Liver (tissue), 8 donors: ENCODE measurements at regions not wholly inside any gene's neighbourhood (a gene's known extent, or its start where the extent isn't known, plus 50 kb on each side); places are given as distances from the start of the nearest gene placed in this dataset.
A peak's percentile ranks its signal among the peaks of the same experiment; 100 is the strongest.

Source experiments
- DNase-seq: peaks from one replicate; pipeline ENCODE4 v3.0.0-alpha.2; 2017; ENCODE audit warnings: low spot score
- H3K27ac ChIP-seq, 2 donors: one replicate each; pipeline ENCODE4 v1.7.0; 2013; ENCODE audit warnings: inconsistent platforms in 2 of 2, low read length in 2 of 2, control low read depth in 1 of 2, low read depth in 1 of 2, mild to moderate bottlenecking in 1 of 2
- H3K27me3 ChIP-seq, 4 donors: one replicate each; pipeline versions ENCODE4 v1.6.1 to v1.7.0; 2013; ENCODE audit warnings: low read length in 3 of 4, inconsistent platforms in 1 of 4, mild to moderate bottlenecking in 1 of 4, moderate library complexity in 1 of 4; ENCODE audit not compliant: control insufficient read depth in 4 of 4, insufficient read depth in 4 of 4
- H3K36me3 ChIP-seq, 4 donors: one replicate each; pipeline versions ENCODE4 v1.6.1 to v1.7.0; 2013; ENCODE audit warnings: low read length in 3 of 4, mild to moderate bottlenecking in 3 of 4, low read depth in 1 of 4, moderate library complexity in 1 of 4; ENCODE audit not compliant: control insufficient read depth in 4 of 4, insufficient read depth in 3 of 4
- H3K4me1 ChIP-seq, 4 donors: one replicate each; pipeline versions ENCODE4 v1.6.1 to v1.7.0; 2013; ENCODE audit warnings: low read length in 3 of 4, mild to moderate bottlenecking in 3 of 4, moderate library complexity in 1 of 4; ENCODE audit not compliant: control insufficient read depth in 4 of 4, insufficient read depth in 4 of 4
- H3K4me3 ChIP-seq, 3 donors: one replicate each; pipeline versions ENCODE4 v1.6.1 to v1.7.0; 2013; ENCODE audit warnings: low read length in 3 of 3, control low read depth in 1 of 3, low read depth in 1 of 3, mild to moderate bottlenecking in 1 of 3
- H3K9ac ChIP-seq, 2 donors: one replicate each; pipeline ENCODE4 v1.7.0; 2013; ENCODE audit warnings: low read length in 2 of 2, mild to moderate bottlenecking in 2 of 2, moderate library complexity in 2 of 2, control low read depth in 1 of 2, low read depth in 1 of 2
- H3K9me3 ChIP-seq, 4 donors: one replicate each; pipeline versions ENCODE4 v1.6.1 to v1.7.0; 2013; ENCODE audit warnings: low read length in 3 of 4; ENCODE audit not compliant: control insufficient read depth in 4 of 4
- EGR1 ChIP-seq, 2 donors: IDR thresholded peaks; 2 replicates each; pipeline ENCODE4 v1.6.1; 2016 to 2018; ENCODE audit warnings: antibody characterized with exemption in 2 of 2, low read depth in 2 of 2
- FOXA1 ChIP-seq: IDR thresholded peaks from 2 replicates; pipeline ENCODE4 v1.6.1; 2016; ENCODE audit warnings: antibody characterized with exemption
- FOXA2 ChIP-seq: IDR thresholded peaks from 2 replicates; pipeline ENCODE4 v1.6.1; 2016; ENCODE audit warnings: antibody characterized with exemption
- GABPA ChIP-seq, 2 donors: IDR thresholded peaks in 1 of 2; conservative IDR thresholded peaks in 1 of 2; 2 replicates each; pipeline ENCODE4 v1.6.1; 2016; ENCODE audit warnings: antibody characterized with exemption in 2 of 2, mild to moderate bottlenecking in 1 of 2, moderate library complexity in 1 of 2
- HNF4A ChIP-seq, 2 donors: conservative IDR thresholded peaks; 2 replicates each; pipeline ENCODE4 v1.6.1; 2016; ENCODE audit warnings: antibody characterized with exemption in 2 of 2, mild to moderate bottlenecking in 2 of 2
- HNF4G ChIP-seq: IDR thresholded peaks from 2 replicates; pipeline ENCODE4 v1.6.1; 2016; ENCODE audit warnings: antibody characterized with exemption
- JUND ChIP-seq, 2 donors: IDR thresholded peaks; 2 replicates each; pipeline ENCODE4 v1.6.1; 2016; ENCODE audit warnings: antibody characterized with exemption in 2 of 2
- NR2F2 ChIP-seq: IDR thresholded peaks from 2 replicates; pipeline ENCODE4 v1.6.1; 2016; ENCODE audit warnings: antibody characterized with exemption
- RAD21 ChIP-seq, 2 donors: IDR thresholded peaks; 2 replicates each; pipeline ENCODE4 v1.6.1; 2016; ENCODE audit warnings: antibody characterized with exemption in 2 of 2, mild to moderate bottlenecking in 2 of 2
- RXRA ChIP-seq, 2 donors: IDR thresholded peaks; 2 replicates each; pipeline ENCODE4 v1.6.1; 2017 to 2018; ENCODE audit warnings: antibody characterized with exemption in 2 of 2, mild to moderate bottlenecking in 1 of 2
- SP1 ChIP-seq: IDR thresholded peaks from 2 replicates; pipeline ENCODE4 v1.6.1; 2018; ENCODE audit warnings: antibody characterized with exemption, mild to moderate bottlenecking
- TAF1 ChIP-seq: conservative IDR thresholded peaks from 2 replicates; pipeline ENCODE4 v1.6.1; 2016; ENCODE audit warnings: antibody characterized with exemption, mild to moderate bottlenecking
- YY1 ChIP-seq: IDR thresholded peaks from 2 replicates; pipeline ENCODE4 v1.6.1; 2016; ENCODE audit warnings: antibody characterized with exemption, mild to moderate bottlenecking
- WGBS: extraction: QIAGEN DNeasy Blood & Tissue Kit; methylation state at CpG from one replicate; pipeline ENCODE4 v1.1.7; 2013; 5-methylcytosine and 5-hydroxymethylcytosine counted together
- TF ChIP-seq, protein P1 (sequence below): IDR thresholded peaks from 2 replicates; pipeline ENCODE4 v1.6.1; 2016; ENCODE audit warnings: antibody characterized with exemption
- TF ChIP-seq, protein P2 (sequence below): fragments of 150-350 bp; IDR thresholded peaks from 2 replicates; pipeline ENCODE4 v1.5.1; 2017; ENCODE audit warnings: improper control_type of control experiment, low read depth, low read length; ENCODE audit not compliant: missing input control
- TF ChIP-seq, protein P3 (sequence below): IDR thresholded peaks from 2 replicates; pipeline ENCODE4 v1.6.1; 2016; ENCODE audit warnings: antibody characterized with exemption
- TF ChIP-seq, protein P4 (sequence below): IDR thresholded peaks from 2 replicates; pipeline ENCODE4 v1.6.1; 2016; ENCODE audit warnings: antibody characterized with exemption
- donor health status: healthy.
- donor health status: healthy.
- donor health status: healthy.
- donor health status: healthy.
- donor health status: healthy.

GRCh38 chr2:155235710-155236109 lies 537.2 kb downstream of the KCNJ3 start (continued):
- TF ChIP-seq YY1: no peak
- TF ChIP-seq HNF4A (conservative IDR thresholded peaks at IDR 0.05): no peak
- TF ChIP-seq NR2F2: no peak
- TF ChIP-seq, protein P1, sequence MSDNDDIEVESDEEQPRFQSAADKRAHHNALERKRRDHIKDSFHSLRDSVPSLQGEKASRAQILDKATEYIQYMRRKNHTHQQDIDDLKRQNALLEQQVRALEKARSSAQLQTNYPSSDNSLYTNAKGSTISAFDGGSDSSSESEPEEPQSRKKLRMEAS: no peak
- no peak for TF ChIP-seq JUND (IDR thresholded peaks at IDR 0.05)
- no peak for TF ChIP-seq GABPA (IDR thresholded peaks at IDR 0.05 in 1 of 2, conservative IDR thresholded peaks at IDR 0.05 in 1 of 2)

GRCh38 chr2:155223781-155224406 lies 525.4 kb downstream of the KCNJ3 start:
- no peaks in the 10 kb centered on the region for H3K4me1 ChIP-seq
- H3K9me3 ChIP-seq: no peaks in the 10 kb centered on the region
- H3K27me3 ChIP-seq: no peaks in the 10 kb centered on the region
- no peaks in the 10 kb centered on the region for H3K36me3 ChIP-seq
- no peak for DNase-seq
- TF ChIP-seq, protein P2, sequence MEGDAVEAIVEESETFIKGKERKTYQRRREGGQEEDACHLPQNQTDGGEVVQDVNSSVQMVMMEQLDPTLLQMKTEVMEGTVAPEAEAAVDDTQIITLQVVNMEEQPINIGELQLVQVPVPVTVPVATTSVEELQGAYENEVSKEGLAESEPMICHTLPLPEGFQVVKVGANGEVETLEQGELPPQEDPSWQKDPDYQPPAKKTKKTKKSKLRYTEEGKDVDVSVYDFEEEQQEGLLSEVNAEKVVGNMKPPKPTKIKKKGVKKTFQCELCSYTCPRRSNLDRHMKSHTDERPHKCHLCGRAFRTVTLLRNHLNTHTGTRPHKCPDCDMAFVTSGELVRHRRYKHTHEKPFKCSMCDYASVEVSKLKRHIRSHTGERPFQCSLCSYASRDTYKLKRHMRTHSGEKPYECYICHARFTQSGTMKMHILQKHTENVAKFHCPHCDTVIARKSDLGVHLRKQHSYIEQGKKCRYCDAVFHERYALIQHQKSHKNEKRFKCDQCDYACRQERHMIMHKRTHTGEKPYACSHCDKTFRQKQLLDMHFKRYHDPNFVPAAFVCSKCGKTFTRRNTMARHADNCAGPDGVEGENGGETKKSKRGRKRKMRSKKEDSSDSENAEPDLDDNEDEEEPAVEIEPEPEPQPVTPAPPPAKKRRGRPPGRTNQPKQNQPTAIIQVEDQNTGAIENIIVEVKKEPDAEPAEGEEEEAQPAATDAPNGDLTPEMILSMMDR: peak; percentile 44
- peak; percentile 84 to 86 for TF ChIP-seq RAD21 (IDR thresholded peaks at IDR 0.05)
- TF ChIP-seq NR2F2: no peak
- WGBS: 33% methylated on average over 5 of the region's 5 CpGs
- H3K27ac ChIP-seq: no peak overlapping the region
- H3K9ac ChIP-seq: no peak overlapping the region
- H3K4me3 ChIP-seq: no peak overlapping the region

DNA sequence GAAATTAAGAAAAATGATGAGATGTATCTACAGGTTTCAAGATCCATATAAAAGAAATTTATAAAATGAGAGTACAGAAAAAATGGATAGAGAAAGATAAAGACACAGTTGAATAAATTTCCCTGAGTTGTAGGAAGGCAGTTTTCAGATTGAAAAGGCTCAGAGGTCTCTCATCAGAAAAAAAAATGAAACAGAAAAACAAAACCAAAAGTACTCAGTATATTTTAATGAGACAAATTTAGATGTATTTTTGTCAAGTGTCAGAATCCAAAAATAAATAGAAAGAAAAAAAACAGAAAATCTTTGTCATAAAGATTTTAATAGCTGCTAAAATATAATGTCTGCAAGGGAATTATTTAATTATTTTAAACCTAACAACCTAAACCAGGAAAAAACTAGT lies 520.5 kb downstream of the KCNJ3 start:
- no peak for DNase-seq
- Histone ChIP-seq H3K27ac (no peak overlapping the region), H3K9ac (no peak overlapping the region), H3K36me3 (no peaks in the 10 kb centered on the region), H3K4me1 (peaks cover 0 to 4% (median 2%) of the 10 kb centered on the region in 4 donors), H3K4me3 (no peak overlapping the region), H3K9me3 (no peaks in the 10 kb centered on the region), H3K27me3 (no peaks in the 10 kb centered on the region)
- TF ChIP-seq EGR1 (IDR thresholded peaks at IDR 0.05; ENCODE audit: low read depth in 2 of 2): no peak
- TF ChIP-seq FOXA1: no peak
- TF ChIP-seq, protein P2: no peak
- TF ChIP-seq HNF4A (conservative IDR thresholded peaks at IDR 0.05): no peak
- no peak for TF ChIP-seq JUND (IDR thresholded peaks at IDR 0.05)
- TF ChIP-seq YY1: no peak
- no peak for TF ChIP-seq FOXA2
- no peak for TF ChIP-seq RAD21 (IDR thresholded peaks at IDR 0.05)
- TF ChIP-seq, protein P3, sequence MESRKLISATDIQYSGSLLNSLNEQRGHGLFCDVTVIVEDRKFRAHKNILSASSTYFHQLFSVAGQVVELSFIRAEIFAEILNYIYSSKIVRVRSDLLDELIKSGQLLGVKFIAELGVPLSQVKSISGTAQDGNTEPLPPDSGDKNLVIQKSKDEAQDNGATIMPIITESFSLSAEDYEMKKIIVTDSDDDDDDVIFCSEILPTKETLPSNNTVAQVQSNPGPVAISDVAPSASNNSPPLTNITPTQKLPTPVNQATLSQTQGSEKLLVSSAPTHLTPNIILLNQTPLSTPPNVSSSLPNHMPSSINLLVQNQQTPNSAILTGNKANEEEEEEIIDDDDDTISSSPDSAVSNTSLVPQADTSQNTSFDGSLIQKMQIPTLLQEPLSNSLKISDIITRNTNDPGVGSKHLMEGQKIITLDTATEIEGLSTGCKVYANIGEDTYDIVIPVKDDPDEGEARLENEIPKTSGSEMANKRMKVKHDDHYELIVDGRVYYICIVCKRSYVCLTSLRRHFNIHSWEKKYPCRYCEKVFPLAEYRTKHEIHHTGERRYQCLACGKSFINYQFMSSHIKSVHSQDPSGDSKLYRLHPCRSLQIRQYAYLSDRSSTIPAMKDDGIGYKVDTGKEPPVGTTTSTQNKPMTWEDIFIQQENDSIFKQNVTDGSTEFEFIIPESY: no peak
- TF ChIP-seq, protein P1: no peak
- no peak for TF ChIP-seq HNF4G
- TF ChIP-seq, protein P4, sequence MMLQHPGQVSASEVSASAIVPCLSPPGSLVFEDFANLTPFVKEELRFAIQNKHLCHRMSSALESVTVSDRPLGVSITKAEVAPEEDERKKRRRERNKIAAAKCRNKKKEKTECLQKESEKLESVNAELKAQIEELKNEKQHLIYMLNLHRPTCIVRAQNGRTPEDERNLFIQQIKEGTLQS: no peak
- no peak for TF ChIP-seq RXRA (IDR thresholded peaks at IDR 0.05)
- no peak for TF ChIP-seq NR2F2
- TF ChIP-seq TAF1: no peak
- TF ChIP-seq SP1: no peak
